Stromal cell of bone marrow (primary cell): ENCODE measurements at regions not wholly inside any gene's neighbourhood (a gene's known extent, or its start where the extent isn't known, plus 50 kb on each side); places are given as distances from the start of the nearest gene placed in this dataset.
"Not testable (repeated sequence)": the region's sequence is repeated elsewhere in the genome, so short reads cannot be mapped to it uniquely, and the experiment has no call there.

Source experiments
- DNase-seq: peaks from one replicate; pipeline ENCODE4 v3.0.0-alpha.2; 2012; ENCODE audit warnings: low read depth

- no peak for DNase-seq
Measured at GRCh38 chr12:84047881-84048280, 864.7 kb downstream of the SLC6A15 start.

DNA sequence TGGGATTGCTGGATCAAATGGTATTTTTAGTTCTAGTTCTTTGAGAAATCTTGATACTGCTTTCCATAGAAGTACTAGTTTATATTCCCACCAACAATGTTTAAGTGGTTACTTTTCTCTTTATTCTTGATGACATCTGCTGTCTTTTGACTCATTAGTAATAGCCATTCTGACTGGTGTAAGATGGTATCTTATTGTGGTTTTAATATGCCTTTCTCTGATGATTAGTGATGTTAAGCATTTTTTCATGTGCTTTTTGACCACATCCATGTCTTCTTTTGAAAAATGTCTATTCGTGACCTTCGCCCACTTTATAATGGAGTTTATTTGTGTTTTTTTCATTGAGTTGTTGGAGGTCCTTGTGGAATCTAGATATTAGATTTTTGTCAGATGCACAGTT, 865.7 kb downstream of the SLC6A15 start:
- no peak for DNase-seq

DNA sequence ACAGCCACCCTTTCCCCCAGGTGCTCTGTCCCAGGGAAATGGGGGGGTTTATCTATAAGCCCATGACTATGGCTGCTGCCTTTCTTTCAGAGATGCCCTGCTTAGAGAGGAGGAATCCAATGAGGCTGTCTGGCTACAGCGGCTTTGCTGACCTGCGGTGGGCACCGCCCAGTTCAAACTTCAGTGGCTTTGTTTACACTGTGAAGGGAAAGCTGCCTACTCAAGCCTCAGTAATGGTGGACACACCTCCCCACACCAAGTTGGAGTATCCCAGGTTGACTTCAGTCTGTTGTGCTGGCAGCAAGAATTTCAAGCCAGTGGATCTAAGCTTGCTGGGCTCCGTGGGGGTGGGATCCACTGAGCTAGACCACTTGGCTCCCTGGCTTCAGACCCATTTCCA, 869.2 kb downstream of the SLC6A15 start:
- DNase-seq = no peak

GRCh38 chr12:84038242-84038641, 874.4 kb downstream of the SLC6A15 start:
- no peak for DNase-seq

GRCh38 chr12:84036912-84037311, 875.7 kb downstream of the SLC6A15 start:
- no peak for DNase-seq

- DNase-seq = no peak
Measured at GRCh38 chr12:84035766-84036165, 876.8 kb downstream of the SLC6A15 start.

DNA sequence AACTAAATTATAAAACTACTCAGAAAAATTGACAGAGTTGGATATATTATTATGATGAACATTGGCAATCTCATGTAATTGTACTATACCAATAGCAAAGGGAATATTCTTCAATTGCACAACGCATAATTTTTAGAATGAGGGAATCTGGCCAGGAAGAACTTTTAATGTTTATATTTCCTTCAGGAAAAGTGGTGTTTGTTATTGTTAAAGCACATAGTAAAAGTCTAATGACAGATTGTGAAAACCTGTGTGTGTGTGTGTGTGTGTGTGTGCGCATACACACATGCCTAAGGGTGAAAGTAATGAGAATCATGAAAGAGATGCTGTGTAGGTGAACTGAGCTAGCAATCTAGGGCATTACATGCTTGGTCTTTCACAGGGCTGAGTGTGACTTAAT, 877.7 kb downstream of the SLC6A15 start:
- DNase-seq = no peak

DNA sequence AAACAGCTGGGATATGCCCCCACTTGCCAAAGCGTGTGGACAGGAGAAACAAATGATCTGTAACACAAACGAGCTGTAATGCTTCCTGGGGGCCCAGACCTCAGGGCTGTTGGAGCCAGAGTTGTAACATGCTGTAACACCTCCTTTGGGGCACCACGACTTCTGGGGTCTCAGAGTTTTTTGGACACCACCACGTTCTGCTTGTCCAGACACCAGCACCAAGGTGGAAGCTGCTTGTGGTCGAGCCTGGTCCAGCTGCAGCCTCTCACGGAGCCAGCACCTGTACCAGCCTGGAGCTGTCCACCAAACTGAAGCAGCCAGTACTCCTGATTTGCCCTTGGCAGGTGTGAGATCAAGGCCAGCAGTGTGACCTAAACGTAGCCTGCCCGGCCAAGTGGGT, 879.4 kb downstream of the SLC6A15 start:
- no peak for DNase-seq

GRCh38 chr12:84018556-84019179, 893.9 kb downstream of the SLC6A15 start:
- DNase-seq = not testable (repeated sequence)

DNA sequence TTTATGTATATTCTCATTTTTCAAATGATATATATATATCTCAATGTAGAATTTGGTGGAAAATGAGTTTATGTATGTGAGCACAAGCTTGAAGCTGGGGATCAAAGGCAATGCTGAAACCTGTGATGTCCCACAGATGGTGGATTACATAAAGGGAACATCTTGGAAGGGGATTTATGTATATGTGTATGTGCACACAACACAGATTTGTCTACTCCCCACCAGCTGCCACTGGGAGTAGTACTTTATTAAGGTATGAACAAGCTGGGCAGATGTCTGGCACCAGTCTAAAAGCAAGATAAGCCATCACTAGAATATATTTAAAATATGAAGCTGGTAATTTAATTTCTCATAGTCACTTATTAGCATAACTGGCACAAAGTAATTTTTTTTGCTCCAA, 895.6 kb downstream of the SLC6A15 start:
- DNase-seq = no peak

GRCh38 chr12:83997423-83997822, 915.2 kb downstream of the SLC6A15 start:
- no peak for DNase-seq

GRCh38 chr12:83996671-83997070, 915.9 kb downstream of the SLC6A15 start:
- no peak for DNase-seq

- no peak for DNase-seq
Measured at GRCh38 chr12:83985084-83985483, 927.5 kb downstream of the SLC6A15 start.

DNA sequence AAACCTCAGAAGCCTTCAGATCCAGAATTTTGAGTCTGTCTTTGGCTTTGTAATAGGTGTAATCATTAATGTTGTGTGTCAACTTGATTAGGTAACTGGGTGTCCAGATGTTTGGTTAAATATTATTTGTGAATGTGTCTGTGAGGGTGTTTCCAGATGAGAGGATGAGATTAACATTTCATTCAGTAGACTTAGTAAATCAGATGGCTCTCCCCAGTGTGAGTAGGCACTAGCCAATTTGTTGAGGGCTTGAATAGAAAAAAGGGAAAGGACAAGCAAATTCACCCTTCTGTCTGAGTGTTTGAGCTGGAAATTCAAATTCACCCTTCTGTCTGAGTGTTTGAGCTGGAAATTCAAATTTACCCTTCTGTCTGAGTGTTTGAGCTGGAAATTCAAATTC, 932.2 kb downstream of the SLC6A15 start:
- DNase-seq = no peak

DNA sequence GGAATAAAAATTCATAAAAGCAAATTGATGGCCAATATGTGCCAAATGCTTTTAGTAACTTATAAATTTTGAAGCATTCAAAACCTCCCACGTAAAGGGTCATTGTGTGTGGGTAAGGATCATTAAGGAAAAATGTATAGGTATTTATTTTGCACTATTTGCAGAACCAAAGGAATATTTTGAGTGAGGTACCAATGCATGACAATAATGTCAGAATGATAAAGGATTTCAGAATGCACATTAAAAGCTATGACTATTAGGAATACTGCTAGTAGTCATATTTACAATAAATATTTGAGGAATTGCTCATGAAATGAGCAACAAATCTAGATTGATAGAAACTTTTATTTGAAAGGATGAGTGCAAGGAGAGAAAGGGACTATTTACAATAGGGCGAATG, 932.8 kb downstream of the SLC6A15 start:
- DNase-seq = no peak

DNA sequence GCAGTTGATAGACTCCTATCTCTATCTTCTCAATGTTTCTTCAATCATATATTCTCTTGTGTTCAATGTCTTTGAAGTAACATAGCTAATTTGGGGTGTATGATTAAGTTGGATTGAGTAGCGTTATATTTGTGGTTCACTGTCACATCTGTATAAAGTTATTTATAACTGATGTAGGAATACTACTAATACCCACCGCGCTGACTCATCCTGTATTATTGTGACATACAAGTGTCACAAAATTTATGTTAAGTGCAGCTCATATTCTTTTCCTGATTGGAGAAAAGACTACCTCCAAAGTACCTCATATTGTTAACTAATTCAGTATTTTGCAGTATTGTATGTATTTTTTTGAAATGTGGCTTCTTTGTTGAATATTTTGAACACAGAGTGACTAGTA, 940.8 kb downstream of the SLC6A15 start:
- DNase-seq = no peak

DNA sequence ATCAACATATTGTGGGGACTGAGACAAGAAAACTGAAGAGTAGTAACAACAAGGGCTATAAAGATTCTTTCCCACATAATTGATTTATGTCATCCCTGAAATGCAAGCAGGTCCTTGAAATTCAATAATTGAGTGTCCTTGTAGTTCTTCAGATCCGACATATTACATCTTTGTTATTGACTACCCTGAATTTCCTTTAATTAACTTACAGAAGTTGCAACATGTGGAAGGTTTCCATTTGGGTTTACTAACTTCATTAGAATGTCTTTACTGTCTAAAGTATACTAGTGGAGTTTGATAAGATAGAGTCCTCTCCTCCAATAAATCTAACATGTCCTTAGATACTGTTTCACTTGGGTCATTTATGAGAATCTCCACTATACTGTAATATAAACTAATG, 951.8 kb downstream of the SLC6A15 start:
- DNase-seq = no peak

GRCh38 chr12:83958997-83959396, 953.6 kb downstream of the SLC6A15 start:
- DNase-seq = no peak

GRCh38 chr12:83954956-83955601, 957.5 kb downstream of the SLC6A15 start:
- no peak for DNase-seq

GRCh38 chr12:83954071-83954789, 958.4 kb downstream of the SLC6A15 start:
- DNase-seq = no peak

DNA sequence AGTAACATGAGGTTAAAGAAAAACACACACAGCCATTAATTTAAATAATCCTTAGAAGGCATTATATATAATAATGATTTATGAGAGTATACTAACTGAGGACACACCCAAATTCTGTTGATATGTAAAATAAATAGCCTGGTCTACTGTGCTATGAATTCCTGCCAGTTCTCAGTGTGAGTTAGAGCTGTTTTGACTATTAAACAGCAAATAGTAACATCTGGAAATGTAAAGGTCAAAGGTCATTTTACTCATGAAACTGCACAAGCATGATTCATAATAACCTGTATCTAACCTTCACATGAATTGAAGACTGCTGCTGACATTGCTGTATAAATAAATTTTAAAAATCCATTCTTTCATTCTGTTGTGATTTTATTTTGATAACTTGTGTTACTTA, 966.7 kb downstream of the SLC6A15 start:
- no peak for DNase-seq

DNA sequence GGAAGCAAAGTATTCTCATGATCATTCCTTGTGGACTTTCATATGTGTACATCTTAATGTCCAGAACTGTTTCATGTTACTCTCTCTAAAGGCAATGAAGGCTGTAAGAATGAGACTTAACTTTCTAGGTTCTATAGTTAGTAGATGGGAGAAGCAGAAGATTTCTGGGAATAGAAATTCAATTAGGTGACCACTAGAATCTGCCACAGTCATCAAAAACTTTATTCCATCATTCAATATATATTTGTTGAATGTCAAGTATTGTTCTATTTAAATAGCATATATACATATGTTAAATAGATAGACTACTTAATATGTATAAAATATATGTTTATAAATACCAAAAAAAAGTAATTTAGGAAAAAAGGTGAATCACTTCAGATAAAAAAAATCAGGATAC, 972.9 kb downstream of the SLC6A15 start:
- DNase-seq = no peak

GRCh38 chr12:83933615-83934014, 979.0 kb downstream of the SLC6A15 start:
- no peak for DNase-seq

- DNase-seq = no peak
Measured at GRCh38 chr12:83932011-83932410, 980.6 kb downstream of the SLC6A15 start.
